ENCODE measurements at regions not wholly inside any gene's neighbourhood (a gene's known extent, or its start where the extent isn't known, plus 50 kb on each side); places are given as distances from the start of the nearest gene placed in this dataset.

DNA sequence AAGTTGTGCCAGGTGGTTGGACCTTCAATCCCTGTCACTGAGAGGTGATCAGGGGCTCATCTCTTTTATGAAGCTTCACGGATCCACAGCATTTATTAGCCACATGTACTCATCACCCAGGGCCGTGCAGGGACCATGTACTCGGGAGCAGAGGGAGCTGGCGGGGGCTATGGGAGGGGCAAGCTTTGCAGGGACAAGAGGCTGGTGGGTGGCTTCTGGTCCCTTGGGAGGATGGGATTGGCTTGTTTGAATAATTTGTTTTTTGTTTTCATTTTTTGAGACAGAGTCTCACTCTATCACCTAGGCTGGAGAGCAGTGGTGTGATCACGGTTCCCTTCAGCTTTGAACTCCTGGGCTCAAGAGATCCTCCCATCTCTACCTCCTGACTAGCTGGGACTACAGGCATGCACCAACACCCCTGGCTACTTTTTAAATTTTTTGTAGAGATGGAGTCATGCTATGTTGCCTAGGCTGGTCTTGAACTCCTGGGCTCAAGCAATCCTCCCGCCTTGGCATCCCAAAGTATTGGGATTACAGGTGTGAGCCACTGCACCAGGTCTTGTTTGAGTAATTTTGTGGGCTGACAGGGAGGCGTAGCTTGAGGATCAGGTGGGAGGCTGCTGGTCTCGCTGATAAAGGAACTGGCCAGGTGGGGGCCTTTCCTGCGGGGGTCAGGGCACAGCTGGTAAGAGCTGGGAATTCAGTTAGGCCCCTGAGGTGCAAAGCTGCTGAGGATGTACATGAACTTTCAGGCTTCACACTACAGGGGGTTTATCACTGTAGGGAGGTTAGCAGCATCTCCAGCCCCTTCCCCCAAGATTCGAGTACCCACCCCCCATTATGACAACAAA is 308.0 kb upstream of the C1orf174 start:
- H3K9me3 ChIP-seq (ENCODE audit: low read depth, low read length) = no peaks in the 10 kb centered on the region
- no peak overlapping the region for H3K27ac ChIP-seq
- TF ChIP-seq EZH2 (IDR thresholded peaks at IDR 0.05) (no peak), FOXP2 (optimal IDR thresholded peaks at IDR 0.05; ENCODE audit: control extremely low read depth, extremely low read length, insufficient read depth) (no peak), POLR2AphosphoS5 (IDR thresholded peaks at IDR 0.05; ENCODE audit: borderline replicate concordance, low read depth, low read length) (no peak)
- no peak overlapping the region for H3K4me3 ChIP-seq
- H3K9ac ChIP-seq (ENCODE audit: insufficient read length) = no peak overlapping the region
- no peak for DNase-seq (ENCODE audit: low read depth, low spot score)
- H3K36me3 ChIP-seq (ENCODE audit: insufficient read depth, low read length) = no peaks in the 10 kb centered on the region

GRCh38 chr1:4210043-4210442 is 310.0 kb upstream of the C1orf174 start:
- no peak overlapping the region for H3K27ac ChIP-seq
- H3K4me3 ChIP-seq = no peak overlapping the region
- H3K36me3 ChIP-seq (ENCODE audit: insufficient read depth, low read length) = no peaks in the 10 kb centered on the region
- TF ChIP-seq POLR2AphosphoS5 (IDR thresholded peaks at IDR 0.05; ENCODE audit: borderline replicate concordance, low read depth, low read length) (no peak), EZH2 (IDR thresholded peaks at IDR 0.05) (no peak), FOXP2 (optimal IDR thresholded peaks at IDR 0.05; ENCODE audit: control extremely low read depth, extremely low read length, insufficient read depth) (no peak)
- no peak for DNase-seq (ENCODE audit: low read depth, low spot score)
- no peaks in the 10 kb centered on the region for H3K9me3 ChIP-seq (ENCODE audit: low read depth, low read length)
- no peak overlapping the region for H3K9ac ChIP-seq (ENCODE audit: insufficient read length)

DNA sequence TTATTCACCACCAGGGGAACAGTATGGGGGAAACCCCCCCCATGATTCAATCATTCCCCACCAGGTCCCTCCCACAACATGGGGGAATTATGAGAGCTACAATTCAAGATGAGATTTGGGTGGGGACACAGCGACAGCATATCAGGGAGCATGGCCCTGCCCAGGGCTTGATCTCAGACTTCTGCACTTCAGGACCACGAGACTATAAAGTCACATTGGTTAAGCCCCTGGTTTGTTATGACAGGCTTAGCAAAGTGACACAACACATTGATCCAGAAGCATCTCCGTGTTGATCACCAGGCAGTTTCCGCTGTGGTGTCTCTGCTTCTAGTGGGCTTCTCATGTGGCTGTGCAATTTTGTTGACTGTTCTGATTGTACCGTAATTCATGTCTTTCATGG is 312.7 kb upstream of the C1orf174 start:
- Histone ChIP-seq H3K4me3 (no peak overlapping the region), H3K9me3 (ENCODE audit: low read depth, low read length) (no peaks in the 10 kb centered on the region), H3K27ac (no peak overlapping the region), H3K9ac (ENCODE audit: insufficient read length) (no peak overlapping the region), H3K36me3 (ENCODE audit: insufficient read depth, low read length) (no peaks in the 10 kb centered on the region)
- TF ChIP-seq FOXP2 (optimal IDR thresholded peaks at IDR 0.05; ENCODE audit: control extremely low read depth, extremely low read length, insufficient read depth) (no peak), POLR2AphosphoS5 (IDR thresholded peaks at IDR 0.05; ENCODE audit: borderline replicate concordance, low read depth, low read length) (no peak), EZH2 (IDR thresholded peaks at IDR 0.05) (no peak)
- DNase-seq (ENCODE audit: low read depth, low spot score) = no peak

GRCh38 chr1:4213366-4213973 is 313.4 kb upstream of the C1orf174 start:
- Histone ChIP-seq H3K9ac (ENCODE audit: insufficient read length) (no peak overlapping the region), H3K27ac (no peak overlapping the region), H3K9me3 (ENCODE audit: low read depth, low read length) (no peaks in the 10 kb centered on the region), H3K36me3 (ENCODE audit: insufficient read depth, low read length) (no peaks in the 10 kb centered on the region), H3K4me3 (no peak overlapping the region)
- DNase-seq (ENCODE audit: low read depth, low spot score) = no peak
- TF ChIP-seq EZH2 (IDR thresholded peaks at IDR 0.05) (no peak), FOXP2 (optimal IDR thresholded peaks at IDR 0.05; ENCODE audit: control extremely low read depth, extremely low read length, insufficient read depth) (no peak), POLR2AphosphoS5 (IDR thresholded peaks at IDR 0.05; ENCODE audit: borderline replicate concordance, low read depth, low read length) (no peak)

- no peaks in the 10 kb centered on the region for H3K36me3 ChIP-seq (ENCODE audit: insufficient read depth, low read length)
- TF ChIP-seq POLR2AphosphoS5 (IDR thresholded peaks at IDR 0.05; ENCODE audit: borderline replicate concordance, low read depth, low read length) = no peak
- TF ChIP-seq EZH2 (IDR thresholded peaks at IDR 0.05) = no peak
- no peak for TF ChIP-seq FOXP2 (optimal IDR thresholded peaks at IDR 0.05; ENCODE audit: control extremely low read depth, extremely low read length, insufficient read depth)
- H3K9ac ChIP-seq (ENCODE audit: insufficient read length) = no peak overlapping the region
- no peak overlapping the region for H3K4me3 ChIP-seq
- no peak for DNase-seq (ENCODE audit: low read depth, low spot score)
- H3K27ac ChIP-seq = no peak overlapping the region
- H3K9me3 ChIP-seq (ENCODE audit: low read depth, low read length) = no peaks in the 10 kb centered on the region
Observed at GRCh38 chr1:4214826-4215225, 314.8 kb upstream of the C1orf174 start.

GRCh38 chr1:4215391-4215790 is 315.3 kb upstream of the C1orf174 start:
- DNase-seq (ENCODE audit: low read depth, low spot score) = no peak
- Histone ChIP-seq H3K36me3 (ENCODE audit: insufficient read depth, low read length) (no peaks in the 10 kb centered on the region), H3K27ac (no peak overlapping the region), H3K9me3 (ENCODE audit: low read depth, low read length) (no peaks in the 10 kb centered on the region), H3K9ac (ENCODE audit: insufficient read length) (no peak overlapping the region), H3K4me3 (no peak overlapping the region)
- TF ChIP-seq POLR2AphosphoS5 (IDR thresholded peaks at IDR 0.05; ENCODE audit: borderline replicate concordance, low read depth, low read length) (no peak), EZH2 (IDR thresholded peaks at IDR 0.05) (no peak), FOXP2 (optimal IDR thresholded peaks at IDR 0.05; ENCODE audit: control extremely low read depth, extremely low read length, insufficient read depth) (no peak)

- no peaks in the 10 kb centered on the region for H3K36me3 ChIP-seq (ENCODE audit: insufficient read depth, low read length)
- no peak for DNase-seq (ENCODE audit: low read depth, low spot score)
- no peak overlapping the region for H3K4me3 ChIP-seq
- no peaks in the 10 kb centered on the region for H3K9me3 ChIP-seq (ENCODE audit: low read depth, low read length)
- TF ChIP-seq POLR2AphosphoS5 (IDR thresholded peaks at IDR 0.05; ENCODE audit: borderline replicate concordance, low read depth, low read length) = no peak
- TF ChIP-seq FOXP2 (optimal IDR thresholded peaks at IDR 0.05; ENCODE audit: control extremely low read depth, extremely low read length, insufficient read depth) = no peak
- TF ChIP-seq EZH2 (IDR thresholded peaks at IDR 0.05) = no peak
- H3K27ac ChIP-seq = no peak overlapping the region
- H3K9ac ChIP-seq (ENCODE audit: insufficient read length) = no peak overlapping the region
Observed at GRCh38 chr1:4216231-4216630, 316.2 kb upstream of the C1orf174 start.

- no peaks in the 10 kb centered on the region for H3K9me3 ChIP-seq (ENCODE audit: low read depth, low read length)
- no peak overlapping the region for H3K27ac ChIP-seq
- TF ChIP-seq EZH2 (IDR thresholded peaks at IDR 0.05) (no peak), POLR2AphosphoS5 (IDR thresholded peaks at IDR 0.05; ENCODE audit: borderline replicate concordance, low read depth, low read length) (no peak), FOXP2 (optimal IDR thresholded peaks at IDR 0.05; ENCODE audit: control extremely low read depth, extremely low read length, insufficient read depth) (no peak)
- H3K36me3 ChIP-seq (ENCODE audit: insufficient read depth, low read length) = no peaks in the 10 kb centered on the region
- H3K4me3 ChIP-seq = no peak overlapping the region
- DNase-seq (ENCODE audit: low read depth, low spot score) = no peak
- H3K9ac ChIP-seq (ENCODE audit: insufficient read length) = no peak overlapping the region
Observed at GRCh38 chr1:4218619-4219018, 318.5 kb upstream of the C1orf174 start.
